ENCODE measurements at regions not wholly inside any gene's neighbourhood (a gene's known extent, or its start where the extent isn't known, plus 50 kb on each side); places are given as distances from the start of the nearest gene placed in this dataset.

- no peak overlapping the region for H3K9ac ChIP-seq (replicated peaks in 1 of 4; ENCODE audit: extremely low read depth in 1 of 4, low read depth in 3 of 4, low read length in 3 of 4)
- H3K79me2 ChIP-seq (ENCODE audit: control insufficient read depth in 1 of 2, insufficient read depth in 2 of 2, low read length in 2 of 2) = no peaks in the 10 kb centered on the region
- peak overlapping the region; percentile 80 for H2BK20ac ChIP-seq (ENCODE audit: low read length)
- no peaks in the 10 kb centered on the region for H3K9me3 ChIP-seq (ENCODE audit: insufficient read depth in 2 of 2, low read depth in 1 of 2, low read length in 1 of 2)
- H3K27me3 ChIP-seq (replicated peaks in 1 of 4; ENCODE audit: control insufficient read depth in 3 of 4, extremely low read depth in 1 of 4, insufficient read depth in 3 of 4, low read length in 3 of 4) = no peaks in the 10 kb centered on the region; a peak in 1 of 7 replicates
- no peaks in the 10 kb centered on the region for H3K36me3 ChIP-seq (ENCODE audit: control insufficient read depth in 2 of 4, insufficient read depth in 4 of 4, low read length in 3 of 4)
- H3K14ac ChIP-seq (ENCODE audit: insufficient read length) = no peak overlapping the region
- no peak overlapping the region for H3K27ac ChIP-seq (ENCODE audit: low read depth, low read length)
- H3K23me2 ChIP-seq (ENCODE audit: low read depth, low read length) = no peaks in the 10 kb centered on the region
- peaks cover 6 to 30% (median 25%) of the 10 kb centered on the region in 4 experiments for H3K4me1 ChIP-seq (replicated peaks in 1 of 4; ENCODE audit: control insufficient read depth in 3 of 4, insufficient read depth in 4 of 4, low read length in 3 of 4)
- peak overlapping the region; percentile 28 for H3K4ac ChIP-seq (replicated peaks; ENCODE audit: insufficient read length, low read depth, low read length)
- no peak overlapping the region; the same call in 1 of the 2 replicates for H4K8ac ChIP-seq (ENCODE audit: extremely low read depth, insufficient read depth, low read length)
- no peaks in the 10 kb centered on the region for H4K20me1 ChIP-seq (replicated peaks in 1 of 2; ENCODE audit: control insufficient read depth in 1 of 2, insufficient read depth in 2 of 2, low read length in 2 of 2)
- H4K91ac ChIP-seq (replicated peaks; ENCODE audit: insufficient read length, low read length) = peak overlapping the region; percentile 61
- no peaks in the 10 kb centered on the region for H3K79me1 ChIP-seq (ENCODE audit: low read depth, low read length)
- no peak overlapping the region for H4K5ac ChIP-seq (ENCODE audit: insufficient read length, low read depth, low read length)
- no peak for TF ChIP-seq SIX5 (IDR thresholded peaks at IDR 0.05; ENCODE audit: low read depth, low read length)
- no peak for TF ChIP-seq POU5F1 (IDR thresholded peaks at IDR 0.05; ENCODE audit: low read depth, low read length)
- no peak for TF ChIP-seq E2F6 (IDR thresholded peaks at IDR 0.05)
- TF ChIP-seq EGR1 (IDR thresholded peaks at IDR 0.05; ENCODE audit: borderline replicate concordance, low read depth, low read length) = no peak
- TF ChIP-seq ATF3 (IDR thresholded peaks at IDR 0.05; ENCODE audit: insufficient read depth, low read depth, low read length) = no peak
- TF ChIP-seq PHF8 (conservative IDR thresholded peaks at IDR 0.05; ENCODE audit: low read depth, low read length) = no peak
- no peak for TF ChIP-seq HDAC2 (IDR thresholded peaks at IDR 0.05; ENCODE audit: borderline replicate concordance in 1 of 2, low read depth in 2 of 2, low read length in 2 of 2)
- ChIA-PET POLR2A (ENCODE audit: partially characterized antibody) (no interaction called here), CTCF (ENCODE audit: partially characterized antibody) (interaction anchor here (0.9 to 1.3 kb wide), 3 partner anchors 116 to 248 kb away, joined by 3 to 4 read pairs (median 3); no protein-coding TSS in a partner anchor)
- peak overlapping the region; percentile 75; the same call in 1 of the 2 replicates for H2BK12ac ChIP-seq (ENCODE audit: low read depth, low read length)
- H3K4me3 ChIP-seq (ENCODE audit: extremely low read depth in 1 of 4, insufficient read depth in 2 of 4, low read depth in 3 of 4, low read length in 4 of 4) = no peak overlapping the region
- peak overlapping the region; percentile 40 for H2BK120ac ChIP-seq (replicated peaks; ENCODE audit: low read depth, low read length)
- no peak for DNase-seq (ENCODE audit: low read depth in 1 of 2, low spot score in 2 of 2)
- 92% methylated on average over 6 of the region's 6 CpGs; no CpG with 5 or more reads in 1 of the 2 experiments for WGBS, 2 experiments (ENCODE audit: extremely low coverage in 1 of 2, insufficient coverage in 1 of 2, insufficient read length in 1 of 2, insufficient replicate concordance in 2 of 2, low coverage in 1 of 2, low lambda C conversion rate in 2 of 2, missing lambda C conversion rate in 1 of 2)
- no peak overlapping the region for H2BK5ac ChIP-seq (ENCODE audit: low read depth, low read length)
- peak overlapping the region; percentile 72; the same call in 1 of the 2 replicates for H2BK15ac ChIP-seq (ENCODE audit: low read length)
- no peak overlapping the region for H3K56ac ChIP-seq (replicated peaks; ENCODE audit: insufficient read length, low read depth, low read length)
- no peak overlapping the region for H3K23ac ChIP-seq (ENCODE audit: insufficient read length)
- H3K4me2 ChIP-seq (ENCODE audit: insufficient read depth in 1 of 2, low read depth in 2 of 2, low read length in 2 of 2) = no peak overlapping the region
- peak overlapping the region; percentile 75 for H2AK5ac ChIP-seq (ENCODE audit: low read depth, low read length)
- peak overlapping the region; percentile 78; the same call in 1 of the 2 replicates for H3K18ac ChIP-seq (ENCODE audit: extremely low read depth, low read length)
- FAIRE-seq = no peak
- no peak overlapping the region for H2AFZ ChIP-seq (ENCODE audit: low read length)
Observed at GRCh38 chr2:236825989-236826510, 256.4 kb downstream of the ACKR3 start.

All from H1 (cell line).